ENCODE measurements at regions not wholly inside any gene's neighbourhood (a gene's known extent, or its start where the extent isn't known, plus 50 kb on each side); places are given as distances from the start of the nearest gene placed in this dataset.
A peak's percentile ranks its signal among the peaks of the same experiment; 100 is the strongest.

GRCh38 chr6:1551249-1551648 is 58.5 kb upstream of the FOXC1 start:
- DNase-seq (ENCODE audit: low read depth) = no peak

GRCh38 chr6:1552296-1552761 is 57.4 kb upstream of the FOXC1 start:
- no peak for DNase-seq (ENCODE audit: low read depth)

- no peak for DNase-seq (ENCODE audit: low read depth)
Measured at GRCh38 chr6:1553562-1554083, 56.1 kb upstream of the FOXC1 start.

- no peak for DNase-seq (ENCODE audit: low read depth)
Measured at GRCh38 chr6:1554141-1554475, 55.6 kb upstream of the FOXC1 start.

GRCh38 chr6:1554476-1555310 is 55.0 kb upstream of the FOXC1 start:
- DNase-seq (ENCODE audit: low read depth) = peak; percentile 27

- no peak for DNase-seq (ENCODE audit: low read depth)
Measured at GRCh38 chr6:1558388-1558787, 51.3 kb upstream of the FOXC1 start.
